Muscle of leg (tissue), 3 donors: ENCODE measurements at regions not wholly inside any gene's neighbourhood (a gene's known extent, or its start where the extent isn't known, plus 50 kb on each side); places are given as distances from the start of the nearest gene placed in this dataset.

Experiments used
- DNase-seq: peaks from one replicate; pipeline ENCODE4 v3.0.0; 2013
- H3K27ac ChIP-seq: one replicate; pipeline ENCODE4 v1.5.1; 2013; ENCODE audit warnings: mild to moderate bottlenecking, low read length, control low read depth
- H3K27me3 ChIP-seq: one replicate; pipeline ENCODE4 v1.6.1; 2013; ENCODE audit warnings: low read length; ENCODE audit not compliant: control insufficient read depth, insufficient read depth
- H3K36me3 ChIP-seq: one replicate; pipeline ENCODE4 v1.6.1; 2013; ENCODE audit warnings: low read length; ENCODE audit not compliant: control insufficient read depth, insufficient read depth
- H3K4me1 ChIP-seq: one replicate; pipeline ENCODE4 v1.6.1; 2013; ENCODE audit warnings: low read length; ENCODE audit not compliant: control insufficient read depth, insufficient read depth
- H3K4me3 ChIP-seq: one replicate; pipeline ENCODE4 v1.5.1; 2013; ENCODE audit warnings: low read length, control low read depth
- H3K9me3 ChIP-seq: replicated peaks from 2 replicates; pipeline ENCODE4 v1.6.1; 2013; ENCODE audit warnings: low read depth, low read length; ENCODE audit not compliant: control insufficient read depth
- WGBS: methylation state at CpG from one replicate; pipeline ENCODE4 v1.1.5; 2013; ENCODE audit warnings: missing lambda C conversion rate; ENCODE audit not compliant: insufficient coverage; 5-methylcytosine and 5-hydroxymethylcytosine counted together

- Histone ChIP-seq H3K36me3 (no peaks in the 10 kb centered on the region), H3K9me3 (no peaks in the 10 kb centered on the region), H3K27me3 (no peaks in the 10 kb centered on the region), H3K27ac (no peak overlapping the region), H3K4me3 (no peak overlapping the region), H3K4me1 (no peaks in the 10 kb centered on the region)
- no peak for DNase-seq
- WGBS: 100% methylated on average over 1 of the region's 1 CpG
These were observed 395.6 kb downstream of the TDRD15 start for GRCh38 chr2:21519412-21519811.

- H3K9me3 ChIP-seq: no peaks in the 10 kb centered on the region
- 93% methylated on average over 3 of the region's 4 CpGs for WGBS
- H3K27ac ChIP-seq: no peak overlapping the region
These were observed 396.1 kb downstream of the TDRD15 start for GRCh38 chr2:21519821-21520220.

GRCh38 chr2:21535826-21536225 lies 412.1 kb downstream of the TDRD15 start:
- Histone ChIP-seq H3K27ac (no peak overlapping the region), H3K27me3 (no peaks in the 10 kb centered on the region), H3K36me3 (no peaks in the 10 kb centered on the region), H3K9me3 (peaks cover 22% of the 10 kb centered on the region), H3K4me3 (no peak overlapping the region), H3K4me1 (no peaks in the 10 kb centered on the region)
- 65% methylated on average over 4 of the region's 4 CpGs for WGBS
- DNase-seq: no peak

More at GRCh38 chr2:21519821-21520220, 396.1 kb downstream of the TDRD15 start:
- H3K4me3 ChIP-seq: no peak overlapping the region
- no peak for DNase-seq
- H3K27me3 ChIP-seq: no peaks in the 10 kb centered on the region
- H3K36me3 ChIP-seq: no peaks in the 10 kb centered on the region
- H3K4me1 ChIP-seq: no peaks in the 10 kb centered on the region

GRCh38 chr2:21539685-21540084 lies 415.9 kb downstream of the TDRD15 start:
- no peak for DNase-seq
- no peaks in the 10 kb centered on the region for H3K27me3 ChIP-seq
- H3K9me3 ChIP-seq: peaks cover 18% of the 10 kb centered on the region
- no peaks in the 10 kb centered on the region for H3K4me1 ChIP-seq
- no peak overlapping the region for H3K27ac ChIP-seq
- 100% methylated on average over 1 of the region's 2 CpGs for WGBS
- no peak overlapping the region for H3K4me3 ChIP-seq
- H3K36me3 ChIP-seq: no peaks in the 10 kb centered on the region

- H3K27ac ChIP-seq: no peak overlapping the region
- no peak for DNase-seq
- H3K9me3 ChIP-seq: no peaks in the 10 kb centered on the region
- no CpG with 5 or more reads among the region's 2 CpGs for WGBS
- H3K36me3 ChIP-seq: no peaks in the 10 kb centered on the region
- no peaks in the 10 kb centered on the region for H3K27me3 ChIP-seq
- H3K4me1 ChIP-seq: no peaks in the 10 kb centered on the region
- H3K4me3 ChIP-seq: no peak overlapping the region
These were observed 419.9 kb downstream of the TDRD15 start for GRCh38 chr2:21543630-21544029.

GRCh38 chr2:21544392-21544791 lies 420.6 kb downstream of the TDRD15 start:
- no peaks in the 10 kb centered on the region for H3K9me3 ChIP-seq
- no peaks in the 10 kb centered on the region for H3K4me1 ChIP-seq
- no peak overlapping the region for H3K4me3 ChIP-seq
- DNase-seq: no peak
- no CpG with 5 or more reads among the region's 3 CpGs for WGBS
- no peaks in the 10 kb centered on the region for H3K27me3 ChIP-seq
- no peak overlapping the region for H3K27ac ChIP-seq
- no peaks in the 10 kb centered on the region for H3K36me3 ChIP-seq

GRCh38 chr2:21552981-21553380 lies 429.2 kb downstream of the TDRD15 start:
- Histone ChIP-seq H3K27me3 (no peaks in the 10 kb centered on the region), H3K27ac (no peak overlapping the region), H3K9me3 (no peaks in the 10 kb centered on the region), H3K4me3 (no peak overlapping the region), H3K4me1 (no peaks in the 10 kb centered on the region), H3K36me3 (no peaks in the 10 kb centered on the region)
- DNase-seq: no peak

GRCh38 chr2:21559351-21559750 lies 435.6 kb downstream of the TDRD15 start:
- WGBS: 100% methylated on average over 1 of the region's 4 CpGs
- Histone ChIP-seq H3K27me3 (no peaks in the 10 kb centered on the region), H3K4me3 (no peak overlapping the region), H3K9me3 (no peaks in the 10 kb centered on the region), H3K36me3 (no peaks in the 10 kb centered on the region), H3K4me1 (no peaks in the 10 kb centered on the region), H3K27ac (no peak overlapping the region)
- DNase-seq: no peak

- Histone ChIP-seq H3K36me3 (no peaks in the 10 kb centered on the region), H3K4me3 (no peak overlapping the region), H3K27me3 (no peaks in the 10 kb centered on the region), H3K27ac (no peak overlapping the region), H3K9me3 (no peaks in the 10 kb centered on the region), H3K4me1 (no peaks in the 10 kb centered on the region)
- WGBS: no CpG with 5 or more reads among the region's 1 CpG
- no peak for DNase-seq
These were observed 438.2 kb downstream of the TDRD15 start for GRCh38 chr2:21561965-21562364.

GRCh38 chr2:21567395-21567794 lies 443.6 kb downstream of the TDRD15 start:
- Histone ChIP-seq H3K4me1 (no peaks in the 10 kb centered on the region), H3K27ac (no peak overlapping the region), H3K9me3 (no peaks in the 10 kb centered on the region), H3K27me3 (no peaks in the 10 kb centered on the region), H3K36me3 (no peaks in the 10 kb centered on the region), H3K4me3 (no peak overlapping the region)
- WGBS: no CpG with 5 or more reads among the region's 5 CpGs
- DNase-seq: no peak

GRCh38 chr2:21571686-21572085 lies 447.9 kb downstream of the TDRD15 start:
- Histone ChIP-seq H3K9me3 (no peaks in the 10 kb centered on the region), H3K4me3 (no peak overlapping the region), H3K27ac (no peak overlapping the region), H3K27me3 (no peaks in the 10 kb centered on the region), H3K4me1 (no peaks in the 10 kb centered on the region), H3K36me3 (no peaks in the 10 kb centered on the region)
- no peak for DNase-seq
